ENCODE measurements at regions not wholly inside any gene's neighbourhood (a gene's known extent, or its start where the extent isn't known, plus 50 kb on each side); places are given as distances from the start of the nearest gene placed in this dataset.

GRCh38 chr2:225340923-225341322, 58.6 kb upstream of the NYAP2 start:
- TF ChIP-seq TOX (CRISPR knock-in tag; IDR thresholded peaks at IDR 0.05; ENCODE audit: borderline replicate concordance) (no peak), ZFP30 (CRISPR knock-in tag; IDR thresholded peaks at IDR 0.05) (no peak), OSR1 (CRISPR knock-in tag; IDR thresholded peaks at IDR 0.05) (no peak), ARNTL (CRISPR knock-in tag; IDR thresholded peaks at IDR 0.05; ENCODE audit: borderline replicate concordance, low read depth) (no peak), PATZ1 (CRISPR knock-in tag; IDR thresholded peaks at IDR 0.05; ENCODE audit: borderline replicate concordance) (no peak), TSHZ2 (CRISPR knock-in tag; IDR thresholded peaks at IDR 0.05) (no peak), ZNF70 (CRISPR knock-in tag; IDR thresholded peaks at IDR 0.05) (no peak), BACH2 (CRISPR knock-in tag; IDR thresholded peaks at IDR 0.05; ENCODE audit: borderline replicate concordance) (no peak), CSRNP3 (CRISPR knock-in tag; IDR thresholded peaks at IDR 0.05) (no peak)
- no peak for ATAC-seq

GRCh38 chr2:225337183-225337582, 62.3 kb upstream of the NYAP2 start:
- TF ChIP-seq GLIS3 (CRISPR knock-in tag; IDR thresholded peaks at IDR 0.05) = no peak
- 0 out of 2 replicates have a peak, but pooled peaks have one; percentile 23 for TF ChIP-seq ISL1 (CRISPR knock-in tag; IDR thresholded peaks at IDR 0.05)
- ATAC-seq = no peak

DNA sequence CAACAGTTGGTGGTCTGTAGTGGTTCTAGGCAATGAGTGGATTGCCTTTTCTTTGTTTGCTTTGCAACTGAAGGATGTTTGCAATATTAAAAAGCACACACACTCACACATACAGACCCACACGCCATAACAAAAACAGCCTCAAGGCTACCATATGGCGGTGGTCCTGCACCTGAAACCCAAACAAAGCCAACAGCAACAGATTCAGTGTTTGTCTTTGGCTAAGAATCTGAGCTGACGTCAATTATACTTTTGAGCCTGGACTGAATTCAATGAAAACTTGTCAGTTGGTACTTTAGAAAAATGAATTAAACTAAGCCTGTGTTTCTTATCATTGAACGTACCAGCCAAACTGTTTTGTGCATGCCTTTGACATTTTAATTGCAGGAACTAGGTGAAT, 65.0 kb upstream of the NYAP2 start:
- ATAC-seq = no peak
- TF ChIP-seq ZFP3 (CRISPR knock-in tag; IDR thresholded peaks at IDR 0.05) = no peak
- no peak for TF ChIP-seq ZFP30 (CRISPR knock-in tag; IDR thresholded peaks at IDR 0.05)
- no peak for TF ChIP-seq GLIS3 (CRISPR knock-in tag; IDR thresholded peaks at IDR 0.05)
- TF ChIP-seq ZC3H10 (CRISPR knock-in tag; IDR thresholded peaks at IDR 0.05) = no peak
- TF ChIP-seq BACH2 (CRISPR knock-in tag; IDR thresholded peaks at IDR 0.05; ENCODE audit: borderline replicate concordance) = no peak
- TF ChIP-seq CSRNP3 (CRISPR knock-in tag; IDR thresholded peaks at IDR 0.05) = no peak
- no peak for TF ChIP-seq PATZ1 (CRISPR knock-in tag; IDR thresholded peaks at IDR 0.05; ENCODE audit: borderline replicate concordance)
- TF ChIP-seq CSDC2 (CRISPR knock-in tag; IDR thresholded peaks at IDR 0.05) = no peak
- TF ChIP-seq ZNF70 (CRISPR knock-in tag; IDR thresholded peaks at IDR 0.05) = no peak
- no peak for TF ChIP-seq ZNF565 (CRISPR knock-in tag; conservative IDR thresholded peaks at IDR 0.05; ENCODE audit: low read depth)
- TF ChIP-seq TOX (CRISPR knock-in tag; IDR thresholded peaks at IDR 0.05; ENCODE audit: borderline replicate concordance) = no peak
- TF ChIP-seq SNAI2 (CRISPR knock-in tag; IDR thresholded peaks at IDR 0.05) = no peak
- TF ChIP-seq ZNF8 (CRISPR knock-in tag; IDR thresholded peaks at IDR 0.05) = peak; percentile 17; the same call in 1 of the 2 replicates
- no peak for TF ChIP-seq ESRRG (CRISPR knock-in tag; IDR thresholded peaks at IDR 0.05)
- TF ChIP-seq OSR1 (CRISPR knock-in tag; IDR thresholded peaks at IDR 0.05) = no peak
- no peak; the same call in none of the 2 replicates for TF ChIP-seq ISL1 (CRISPR knock-in tag; IDR thresholded peaks at IDR 0.05)
- TF ChIP-seq POU6F1 (CRISPR knock-in tag; IDR thresholded peaks at IDR 0.05; ENCODE audit: borderline replicate concordance, low read depth) = no peak
- peak; percentile 70; the same call in 1 of the 2 replicates for TF ChIP-seq TSHZ2 (CRISPR knock-in tag; IDR thresholded peaks at IDR 0.05)
- TF ChIP-seq PPARA (CRISPR knock-in tag; IDR thresholded peaks at IDR 0.05; ENCODE audit: borderline replicate concordance) = no peak
- TF ChIP-seq CREB5 (CRISPR knock-in tag; IDR thresholded peaks at IDR 0.05; ENCODE audit: low read depth) = no peak
- peak; percentile 94 for TF ChIP-seq TCF4 (CRISPR knock-in tag; IDR thresholded peaks at IDR 0.05; ENCODE audit: borderline replicate concordance)
